NOMO-1 (cell line): ENCODE measurements at regions not wholly inside any gene's neighbourhood (a gene's known extent, or its start where the extent isn't known, plus 50 kb on each side); places are given as distances from the start of the nearest gene placed in this dataset.
"Not testable (repeated sequence)": the region's sequence is repeated elsewhere in the genome, so short reads cannot be mapped to it uniquely, and the experiment has no call there.

ENCODE experiments used
- DNase-seq, 2 experiments: peaks; one replicate each; lab custom pipeline; 2025; ENCODE audit not compliant: unreplicated experiment in 2 of 2; lab: John Stamatoyannopoulos, UW

DNA sequence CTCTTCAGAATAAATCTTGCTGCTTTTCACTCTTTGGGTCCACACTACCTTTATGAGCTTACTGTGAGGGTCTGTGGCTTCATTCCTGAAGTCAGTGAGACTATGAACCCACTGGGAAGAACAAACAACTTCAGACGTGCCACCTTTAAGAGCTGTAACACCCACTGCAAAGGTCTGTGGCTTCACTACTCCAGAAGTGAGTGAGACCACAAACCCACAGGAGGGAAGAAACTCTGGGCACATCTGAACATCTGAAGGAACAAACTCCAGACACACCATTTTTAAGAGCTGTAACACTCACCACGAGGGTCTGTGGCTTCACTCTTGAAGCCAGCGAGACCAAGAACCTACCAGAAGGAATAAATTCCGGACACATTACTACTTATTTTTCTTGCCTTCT is 964.1 kb upstream of the NXPH2 start:
- no peak for DNase-seq

DNA sequence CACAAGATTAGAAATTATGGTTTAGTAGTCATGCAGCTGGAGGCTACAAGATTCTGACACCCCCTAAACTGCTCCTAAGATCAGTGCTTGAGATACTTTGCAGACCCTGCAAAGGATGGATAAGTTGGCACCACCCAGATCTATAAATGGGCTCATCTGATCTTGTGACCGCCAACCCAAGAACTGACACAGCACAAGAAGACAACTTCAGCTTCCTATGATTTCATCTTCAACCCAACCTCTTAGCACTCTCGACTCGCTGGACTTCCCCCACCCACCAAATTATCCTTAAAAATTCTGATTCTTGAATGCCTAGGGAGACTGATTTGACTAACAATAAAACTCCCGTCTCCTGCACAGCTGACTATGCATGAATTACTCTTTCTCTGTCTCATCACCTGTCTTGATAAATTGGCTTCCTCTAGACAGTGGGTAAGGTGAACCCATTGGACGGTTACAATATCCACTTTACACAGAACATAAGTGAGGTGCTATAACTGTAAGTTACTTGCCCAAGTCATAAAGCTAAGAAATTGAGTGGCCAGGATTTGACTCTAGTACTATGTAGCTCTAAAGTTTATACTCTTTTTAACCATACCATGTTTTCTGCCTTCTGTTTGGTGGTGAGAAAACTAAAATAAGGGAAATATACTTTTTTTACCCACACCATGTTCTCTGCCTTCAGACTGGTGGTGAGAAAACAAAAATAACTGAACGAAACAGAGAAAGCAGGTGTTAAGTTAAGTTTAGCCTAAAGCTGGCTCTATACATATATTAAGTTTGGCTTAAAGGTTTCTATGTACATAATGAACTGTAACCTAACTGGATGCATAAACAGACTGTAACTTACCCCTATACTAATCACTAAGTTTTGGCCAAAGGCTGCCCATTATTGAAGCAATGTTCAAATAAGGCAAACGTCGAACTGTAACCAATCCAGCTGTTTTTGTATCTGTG is 962.3 kb upstream of the NXPH2 start:
- DNase-seq: no peak

DNA sequence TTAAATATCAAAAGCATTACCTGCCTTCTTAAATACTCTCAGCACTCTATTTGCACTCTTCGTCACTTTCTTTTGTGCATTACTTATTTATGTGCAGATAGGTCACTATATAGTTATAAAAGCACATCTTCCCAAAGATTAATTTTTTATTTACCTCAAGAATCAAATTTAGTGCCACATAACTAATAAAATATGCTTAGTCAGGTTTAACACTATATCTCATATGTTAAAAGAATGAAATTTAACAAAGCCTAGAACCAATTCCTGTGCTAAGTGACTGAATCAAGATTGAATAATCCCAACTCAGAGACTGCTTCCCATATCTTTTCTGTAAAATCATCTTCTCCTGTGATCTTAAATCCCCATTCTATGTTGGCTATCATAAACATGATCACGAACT is 957.5 kb upstream of the NXPH2 start:
- DNase-seq: no peak

DNA sequence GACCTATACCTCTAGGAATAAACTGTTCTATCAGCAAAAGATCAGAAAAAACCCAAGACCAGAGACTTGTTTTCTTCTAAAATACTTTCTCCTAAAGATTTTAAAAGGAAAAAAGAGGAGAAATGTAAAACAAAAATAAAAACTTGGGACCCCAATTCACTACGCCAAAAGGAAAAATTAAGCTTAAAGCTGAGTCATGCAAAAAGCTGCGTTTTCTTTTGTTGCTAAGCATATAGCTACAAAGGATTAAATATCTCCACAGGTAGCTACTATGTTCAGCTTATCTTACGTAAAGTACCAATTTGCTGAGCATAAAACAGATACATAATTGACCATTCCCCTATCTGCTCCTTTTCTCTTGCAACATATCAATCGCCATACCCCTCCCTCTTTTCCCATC is 950.0 kb upstream of the NXPH2 start:
- DNase-seq: no peak

DNA sequence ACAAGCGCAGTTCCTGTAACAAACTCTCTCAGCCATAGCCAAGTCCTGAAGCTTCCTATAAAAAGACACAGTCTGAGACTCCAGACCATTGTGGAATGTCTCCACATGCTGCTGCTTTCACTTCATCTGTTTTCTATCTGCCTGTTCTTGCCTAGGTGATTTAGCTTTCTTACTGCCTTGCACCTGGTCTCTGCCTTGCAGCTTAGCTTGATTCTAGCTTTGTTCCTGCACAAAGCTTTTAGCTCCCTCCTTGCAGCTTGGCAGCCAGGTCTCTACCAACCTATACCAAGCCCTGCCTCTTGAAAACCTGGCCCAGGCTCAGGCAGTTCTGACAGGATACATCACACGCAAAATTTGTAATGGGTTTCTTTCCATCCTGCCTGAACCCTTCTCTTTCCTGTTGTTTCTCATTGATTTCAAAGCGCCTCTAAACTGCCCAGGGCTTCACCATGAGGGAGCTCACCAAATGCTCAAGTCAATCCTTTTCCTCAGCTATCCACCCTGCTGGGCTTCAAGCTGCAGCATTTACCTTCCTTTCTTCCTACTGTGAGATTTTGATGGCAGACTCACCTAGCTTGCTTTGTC is 941.3 kb upstream of the NXPH2 start:
- DNase-seq: no peak

DNA sequence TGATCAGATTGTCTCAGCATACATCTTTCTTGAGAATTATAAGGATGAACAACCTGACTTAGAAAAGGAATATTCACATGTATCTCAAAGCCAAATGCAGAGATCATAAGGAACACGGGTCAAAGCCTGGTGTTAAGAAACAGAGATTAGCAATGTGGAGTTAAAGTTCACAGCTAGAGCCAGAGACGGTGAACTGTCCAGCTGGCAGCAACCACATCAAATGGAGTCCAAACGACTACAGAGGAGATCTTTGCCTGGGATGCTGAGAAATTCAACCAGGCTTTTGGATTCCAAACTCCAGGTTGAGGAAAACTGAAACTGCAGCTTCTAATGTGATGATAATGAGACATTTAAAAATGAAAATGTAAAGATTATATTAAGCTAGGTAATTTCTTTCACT is 939.9 kb upstream of the NXPH2 start:
- DNase-seq: no peak

DNA sequence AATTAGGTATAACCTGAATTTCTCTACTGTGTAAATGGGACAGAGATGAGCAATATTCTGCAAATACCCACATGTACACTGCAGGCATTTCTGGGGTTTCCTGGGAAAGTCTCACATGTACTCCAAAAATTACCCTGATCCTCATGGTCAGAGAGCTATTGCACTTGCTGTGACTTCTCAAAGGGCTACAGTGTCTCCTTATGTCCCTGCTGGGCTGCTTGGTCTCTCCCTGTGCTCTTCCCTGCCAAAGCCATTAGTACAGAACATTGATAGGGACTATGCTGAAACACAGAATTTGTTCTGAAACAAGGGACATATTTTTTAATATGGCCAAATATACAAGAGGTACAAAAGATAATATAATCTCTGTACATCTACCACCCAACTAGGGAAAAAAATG is 924.4 kb upstream of the NXPH2 start:
- no peak for DNase-seq

DNA sequence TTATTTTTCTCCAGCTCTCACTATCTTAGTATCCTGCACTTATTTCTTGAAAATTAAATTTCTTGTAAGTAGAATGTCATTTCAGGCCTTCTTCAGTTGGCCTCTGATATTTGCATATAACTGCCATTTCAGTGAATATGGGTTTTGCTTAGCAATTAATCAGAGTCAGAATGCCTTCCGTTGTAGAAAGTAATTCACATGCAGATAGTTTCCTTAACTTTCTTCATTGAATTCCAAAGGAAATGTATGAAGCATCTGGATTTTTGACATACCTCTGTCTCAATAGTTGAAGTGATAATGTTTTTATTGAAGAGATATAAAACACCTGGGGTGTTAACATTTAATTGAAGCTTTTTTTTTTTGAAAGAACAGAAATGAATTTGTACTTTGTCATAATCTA is 914.1 kb upstream of the NXPH2 start:
- DNase-seq: no peak

- no peak for DNase-seq
Measured at GRCh38 chr2:139686205-139686604, 906.0 kb upstream of the NXPH2 start.

DNA sequence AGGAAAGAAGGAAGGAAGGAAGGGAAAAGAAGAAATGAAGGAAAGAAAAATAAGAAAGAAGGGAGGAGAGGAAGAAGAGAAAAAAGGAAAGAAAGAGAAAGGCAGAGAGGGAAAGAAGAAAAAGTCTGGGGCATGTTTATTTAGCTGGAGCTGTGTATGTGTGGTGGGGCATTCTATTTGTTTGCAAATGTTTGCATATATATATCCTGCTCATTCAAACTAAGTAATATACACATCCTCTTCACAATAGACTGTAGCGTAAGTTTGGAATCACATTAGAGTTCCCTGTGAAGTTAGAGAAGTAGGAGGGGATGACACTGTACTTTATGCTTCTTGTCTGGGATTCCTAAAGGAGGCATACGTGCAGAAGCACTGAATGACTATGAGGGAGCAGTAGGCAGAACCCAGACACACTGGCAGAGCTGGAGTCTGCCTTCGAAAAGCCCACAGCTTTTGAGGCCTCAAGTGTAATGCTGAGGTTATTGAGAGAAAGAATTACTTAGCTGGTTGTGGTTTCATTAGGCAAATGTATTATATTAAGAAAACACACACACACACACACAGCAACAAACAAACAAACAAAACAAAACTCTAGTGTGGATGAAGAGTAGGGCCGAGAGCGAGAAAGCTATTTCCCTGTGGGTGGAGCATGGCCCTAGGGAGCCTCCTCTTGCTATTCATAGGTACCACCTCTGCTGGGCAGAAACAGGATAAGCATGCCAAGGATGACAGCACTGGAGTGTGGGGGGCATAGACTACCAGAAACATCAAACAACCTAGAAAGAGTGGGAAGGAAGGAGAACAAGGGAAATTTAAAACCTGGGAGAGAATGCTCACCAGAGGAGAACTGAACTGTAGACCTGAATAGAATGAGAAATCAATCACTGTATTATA is 905.1 kb upstream of the NXPH2 start:
- DNase-seq: no peak

DNA sequence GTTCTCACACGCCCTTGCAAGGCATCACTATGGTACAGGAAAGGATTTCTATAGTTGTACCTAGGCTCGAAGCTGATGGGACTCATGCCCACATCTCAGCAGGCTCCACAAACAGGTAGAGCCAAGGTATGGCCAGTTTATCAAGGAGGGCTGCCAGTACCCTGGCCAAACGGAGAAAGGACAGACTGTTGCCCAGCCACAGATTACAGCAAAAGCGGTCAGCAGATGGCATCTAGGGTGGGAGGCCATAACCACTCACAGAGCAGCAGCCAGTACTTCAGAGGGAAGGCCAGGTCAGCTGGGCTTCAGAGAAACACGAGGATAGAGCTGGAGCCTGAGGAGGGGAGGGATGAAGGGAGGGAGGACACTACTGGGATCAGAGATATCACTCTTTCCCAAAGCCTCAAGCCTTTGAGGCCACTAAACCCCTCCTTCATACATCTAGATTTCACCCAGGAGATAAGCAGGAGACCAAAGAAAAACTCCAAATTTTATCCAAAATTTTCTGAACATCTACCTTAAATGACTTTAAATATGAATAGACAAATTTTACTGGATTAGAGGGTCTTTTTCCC is 904.2 kb upstream of the NXPH2 start:
- DNase-seq: no peak

- no peak for DNase-seq
Measured at GRCh38 chr2:139674577-139674976, 894.4 kb upstream of the NXPH2 start.

- DNase-seq: not testable (repeated sequence)
Measured at GRCh38 chr2:139673447-139673846, 893.3 kb upstream of the NXPH2 start.

GRCh38 chr2:139669675-139670074 is 889.5 kb upstream of the NXPH2 start:
- no peak for DNase-seq

DNA sequence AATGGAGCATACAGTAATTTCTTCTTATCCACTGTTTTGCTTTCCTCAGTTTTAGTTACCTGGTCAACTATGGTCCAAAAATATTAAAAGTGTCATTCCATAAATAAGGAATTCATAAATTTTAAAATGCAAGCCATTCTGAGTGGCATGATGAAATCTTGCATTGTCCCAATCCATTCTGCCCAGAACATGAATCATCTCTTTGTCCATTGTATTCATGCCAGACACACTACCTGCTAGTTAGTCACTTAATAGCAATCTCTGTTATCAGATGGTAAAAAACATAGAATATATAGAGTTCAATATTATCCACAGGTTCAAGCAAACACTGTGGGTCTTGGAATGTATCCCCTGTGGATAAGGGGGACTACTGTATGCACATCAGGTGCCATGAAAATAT is 872.2 kb upstream of the NXPH2 start:
- no peak for DNase-seq

- DNase-seq: no peak
Measured at GRCh38 chr2:139645617-139646016, 865.4 kb upstream of the NXPH2 start.

DNA sequence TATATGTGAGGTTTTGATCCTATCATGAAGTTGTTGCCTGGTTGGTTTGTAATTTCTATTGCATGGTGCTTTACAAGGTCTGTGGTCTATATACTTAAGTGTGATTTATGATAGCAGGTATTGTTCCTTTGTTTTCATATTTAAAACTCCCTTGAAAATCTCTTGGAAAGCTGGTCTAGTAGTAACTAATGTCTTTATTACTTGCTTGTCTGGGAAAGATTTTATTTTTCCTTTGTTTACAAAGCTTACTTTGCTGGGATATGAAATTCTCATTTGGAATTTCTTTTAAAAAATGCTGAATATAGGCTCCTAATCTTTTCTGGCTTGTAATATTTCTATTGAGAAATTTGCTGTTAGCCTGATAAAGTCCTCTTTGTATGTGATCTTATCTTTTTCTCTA is 862.9 kb upstream of the NXPH2 start:
- no peak for DNase-seq

- DNase-seq: no peak
Measured at GRCh38 chr2:139631966-139632365, 851.8 kb upstream of the NXPH2 start.

- no peak for DNase-seq
Measured at GRCh38 chr2:139628931-139629330, 848.7 kb upstream of the NXPH2 start.

DNA sequence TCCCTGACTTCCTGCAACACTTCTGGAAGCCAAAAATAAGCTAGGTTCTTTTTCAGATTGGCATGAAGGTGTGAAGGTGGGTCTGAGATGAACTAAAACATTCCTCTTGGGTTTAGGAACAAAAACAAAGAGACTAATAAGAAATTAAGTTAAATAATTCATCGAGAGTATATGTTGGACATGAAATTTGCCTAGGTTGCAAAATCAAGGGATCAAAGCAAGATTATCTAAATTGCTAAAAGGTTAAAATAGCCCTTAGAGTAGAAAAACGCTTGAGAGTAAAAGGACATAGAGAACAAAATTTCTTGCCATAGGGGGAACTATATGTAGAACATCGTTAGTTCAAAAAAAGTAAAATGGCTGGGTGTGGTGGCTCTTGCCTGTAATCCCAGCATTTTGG is 845.9 kb upstream of the NXPH2 start:
- DNase-seq: no peak

DNA sequence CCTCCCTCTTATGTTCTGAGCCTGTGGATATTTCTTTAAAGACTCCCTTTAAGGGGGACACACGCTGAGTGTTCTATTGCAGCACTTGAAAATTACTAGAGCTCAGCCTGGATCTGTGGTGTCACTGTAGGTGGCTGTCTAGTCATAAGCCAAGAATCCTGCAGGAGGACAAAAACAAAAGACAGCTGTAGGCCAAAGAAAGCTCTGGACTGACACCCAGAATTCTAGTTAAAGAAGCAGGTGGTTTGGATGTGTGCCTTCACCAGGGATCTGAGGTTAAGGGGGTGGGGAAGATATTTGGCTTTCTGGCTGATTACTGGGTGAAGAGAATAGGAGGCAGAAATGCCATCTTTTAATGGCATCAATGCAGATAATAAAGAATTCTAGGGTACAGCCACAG is 842.5 kb upstream of the NXPH2 start:
- DNase-seq: no peak
